Neural progenitor cell (in vitro differentiated cells): ENCODE measurements at regions not wholly inside any gene's neighbourhood (a gene's known extent, or its start where the extent isn't known, plus 50 kb on each side); places are given as distances from the start of the nearest gene placed in this dataset.

Source experiments
- DNase-seq: peaks from one replicate; pipeline ENCODE4 v3.0.0-alpha.2; 2016; ENCODE audit warnings: low spot score
- H2AFZ ChIP-seq: fragments of 200-600 bp; sonication (generic); replicated peaks from 2 replicates; pipeline ENCODE4 v1.6.1; 2016; ENCODE audit warnings: antibody characterized with exemption
- H3F3A ChIP-seq: fragments of 200-600 bp; sonication (generic); 2 replicates; pipeline ENCODE4 v1.6.1; 2016; ENCODE audit warnings: antibody characterized with exemption, low read depth
- H3K27ac ChIP-seq: fragments of 200-600 bp; sonication (generic); 2 replicates; pipeline ENCODE4 v1.5.1; 2016; ENCODE audit warnings: mild to moderate bottlenecking
- H3K27me3 ChIP-seq: fragments of 200-600 bp; sonication (generic); 2 replicates; pipeline ENCODE4 v1.6.1; 2016; ENCODE audit warnings: mild to moderate bottlenecking, moderate library complexity
- H3K36me3 ChIP-seq: fragments of 200-600 bp; sonication (generic); 2 replicates; pipeline ENCODE4 v1.5.1; 2016
- H3K4me1 ChIP-seq: fragments of 200-600 bp; sonication (generic); 2 replicates; pipeline ENCODE4 v1.6.1; 2016; ENCODE audit warnings: mixed run types
- H3K4me2 ChIP-seq: fragments of 200-600 bp; sonication (generic); 2 replicates; pipeline ENCODE4 v1.6.1; 2016
- H3K4me3 ChIP-seq: fragments of 200-600 bp; sonication (generic); 2 replicates; pipeline ENCODE4 v1.5.1; 2016
- H3K79me2 ChIP-seq: fragments of 200-600 bp; sonication (generic); 2 replicates; pipeline ENCODE4 v1.6.1; 2016; ENCODE audit warnings: low read depth
- H3K9ac ChIP-seq: fragments of 200-600 bp; sonication (generic); 2 replicates; pipeline ENCODE4 v1.6.1; 2016
- H3K9me3 ChIP-seq: fragments of 200-600 bp; sonication (generic); 2 replicates; pipeline ENCODE4 v1.5.1; 2016; ENCODE audit warnings: low read depth
- H4K20me1 ChIP-seq: fragments of 200-600 bp; sonication (generic); 2 replicates; pipeline ENCODE4 v1.6.1; 2016; ENCODE audit warnings: low read depth
- H3K27ac Mint-ChIP-seq: 3 replicates; pipeline ENCODE4 v1.8.0; 2021; ENCODE audit warnings: mixed read lengths
- H3K27me3 Mint-ChIP-seq: 2 replicates; pipeline ENCODE4 v1.8.0; 2022; ENCODE audit warnings: low read depth, mild to moderate bottlenecking, inconsistent platforms, moderate library complexity, mixed read lengths; ENCODE audit not compliant: insufficient read depth
- H3K36me3 Mint-ChIP-seq: 3 replicates; pipeline ENCODE4 v1.8.0; 2021; ENCODE audit warnings: mixed read lengths
- H3K4me1 Mint-ChIP-seq: 3 replicates; pipeline ENCODE4 v1.8.0; 2021; ENCODE audit warnings: mixed read lengths
- H3K4me3 Mint-ChIP-seq: 3 replicates; pipeline ENCODE4 v1.8.0; 2021; ENCODE audit warnings: mild to moderate bottlenecking, moderate library complexity, mixed read lengths
- H3K9me3 Mint-ChIP-seq: 3 replicates; pipeline ENCODE4 v1.8.0; 2020; ENCODE audit warnings: mixed read lengths
- CTCF ChIP-seq: fragments of 200-600 bp; sonication (generic); IDR thresholded peaks from 2 replicates; pipeline ENCODE4 v1.5.1; 2017; ENCODE audit warnings: antibody characterized with exemption, mild to moderate bottlenecking
- EZH2 ChIP-seq: fragments of 200-600 bp; sonication (generic); IDR thresholded peaks from 2 replicates; pipeline ENCODE4 v1.6.1; 2017; ENCODE audit warnings: antibody characterized with exemption, mild to moderate bottlenecking, moderate library complexity
- EZH2phosphoT487 ChIP-seq: fragments of 200-600 bp; sonication (generic); IDR thresholded peaks from 2 replicates; pipeline ENCODE4 v1.6.1; 2017; ENCODE audit warnings: antibody characterized with exemption

DNA sequence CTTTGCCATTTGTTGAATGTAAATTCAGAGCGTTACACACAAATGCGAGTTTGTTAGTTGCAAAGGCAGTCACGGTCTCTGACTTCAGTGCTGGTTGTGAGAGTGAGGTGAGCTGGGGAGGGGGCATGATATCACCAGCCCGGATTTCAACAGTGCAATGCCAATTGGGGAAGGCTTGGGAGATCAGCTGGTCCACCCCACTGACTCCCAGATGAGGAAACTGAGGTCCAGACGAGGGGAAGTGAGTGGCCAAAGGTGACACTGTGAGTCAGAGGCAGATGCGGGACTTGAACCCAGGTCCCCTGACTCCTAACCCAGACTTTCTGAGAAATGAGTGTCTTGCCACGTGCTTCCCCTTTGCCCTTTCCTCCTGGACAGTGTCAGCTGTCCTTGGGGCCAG, 62.1 kb downstream of the CEBPB start:
- Mint-ChIP-seq H3K4me1 (no peaks in the 10 kb centered on the region), H3K27ac (peak overlapping the region; percentile 47), H3K9me3 (no peaks in the 10 kb centered on the region), H3K36me3 (no peaks in the 10 kb centered on the region), H3K27me3 (peaks cover 12% of the 10 kb centered on the region), H3K4me3 (no peak overlapping the region)
- H3K79me2 ChIP-seq: no peaks in the 10 kb centered on the region
- H3K9me3 ChIP-seq: no peaks in the 10 kb centered on the region
- no peaks in the 10 kb centered on the region for H3K4me1 ChIP-seq
- H3K27me3 ChIP-seq: no peaks in the 10 kb centered on the region
- no peak overlapping the region for H3K27ac ChIP-seq
- no peaks in the 10 kb centered on the region for H3K36me3 ChIP-seq
- H4K20me1 ChIP-seq: no peaks in the 10 kb centered on the region
- no peak overlapping the region for H2AFZ ChIP-seq
- H3F3A ChIP-seq: no peaks in the 10 kb centered on the region
- no peak for TF ChIP-seq EZH2
- no peak for TF ChIP-seq CTCF
- TF ChIP-seq EZH2phosphoT487: no peak
- no peak overlapping the region for H3K4me3 ChIP-seq
- DNase-seq: no peak
- H3K4me2 ChIP-seq: no peak overlapping the region
- H3K9ac ChIP-seq: no peak overlapping the region

DNA sequence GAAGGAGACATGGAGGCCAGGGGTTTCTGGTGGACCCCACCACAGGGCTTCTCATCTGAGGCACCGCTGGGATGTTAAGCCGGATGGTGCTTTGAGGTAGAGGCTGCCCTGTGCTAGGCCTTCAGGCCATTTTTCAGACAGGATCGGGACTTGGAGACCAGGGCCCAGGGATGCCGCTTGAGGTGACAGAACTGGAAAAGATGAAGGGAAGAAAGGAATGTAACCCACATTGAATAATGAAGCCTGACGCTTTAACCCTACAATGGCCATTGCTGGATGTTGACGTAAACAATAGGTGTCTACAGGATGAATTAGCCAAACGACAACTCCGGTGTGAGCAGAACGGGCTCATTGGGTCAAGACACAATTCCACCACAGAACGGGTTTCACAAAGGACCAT, 62.5 kb downstream of the CEBPB start:
- no peak overlapping the region for H3K4me3 Mint-ChIP-seq
- H2AFZ ChIP-seq: no peak overlapping the region
- TF ChIP-seq CTCF: no peak
- no peak for TF ChIP-seq EZH2

DNA sequence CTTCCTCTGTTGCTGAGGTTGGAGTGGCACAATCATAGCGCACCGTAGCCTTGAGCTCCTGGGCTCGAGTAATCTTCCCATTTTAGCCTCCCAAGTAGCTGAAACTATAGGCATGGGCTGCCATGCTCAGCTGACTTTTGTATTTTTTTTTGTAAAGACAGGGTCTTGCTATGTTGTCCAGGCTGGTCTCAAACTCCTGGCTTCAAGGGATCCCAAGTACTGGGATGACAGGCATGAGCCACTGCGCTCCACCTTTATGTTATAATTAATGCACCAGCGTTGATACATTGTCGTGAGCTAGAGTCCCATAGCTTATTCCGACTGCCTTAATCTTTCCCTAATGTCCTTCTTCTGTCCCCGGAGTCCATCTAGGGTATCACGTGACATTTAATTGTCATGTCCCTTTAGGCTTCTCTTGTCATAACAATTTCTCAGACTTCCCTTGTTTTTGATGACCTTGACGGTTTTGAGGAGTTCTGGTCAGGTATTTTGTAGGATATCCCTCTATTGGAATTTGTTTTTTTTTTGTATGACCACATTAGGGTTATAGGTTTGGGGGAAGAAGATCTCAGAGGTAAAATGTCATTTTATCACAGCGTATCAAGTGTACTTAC, 63.9 kb downstream of the CEBPB start:
- DNase-seq: no peak
- no peaks in the 10 kb centered on the region for H3K9me3 Mint-ChIP-seq
- no peak overlapping the region for H3K27ac ChIP-seq
- no peak overlapping the region for H3K4me3 ChIP-seq
- no peaks in the 10 kb centered on the region for H3K9me3 ChIP-seq
- H3K4me1 Mint-ChIP-seq: peaks cover 3% of the 10 kb centered on the region
- H2AFZ ChIP-seq: no peak overlapping the region
- no peak overlapping the region for H3K4me3 Mint-ChIP-seq
- no peaks in the 10 kb centered on the region for H3F3A ChIP-seq
- H3K27ac Mint-ChIP-seq: no peak overlapping the region
- H3K36me3 ChIP-seq: no peaks in the 10 kb centered on the region
- H3K27me3 Mint-ChIP-seq: peaks cover 17% of the 10 kb centered on the region
- H3K27me3 ChIP-seq: no peaks in the 10 kb centered on the region
- H3K4me1 ChIP-seq: no peaks in the 10 kb centered on the region
- no peaks in the 10 kb centered on the region for H3K79me2 ChIP-seq
- no peak overlapping the region for H3K4me2 ChIP-seq
- no peaks in the 10 kb centered on the region for H4K20me1 ChIP-seq
- H3K36me3 Mint-ChIP-seq: no peaks in the 10 kb centered on the region
- H3K9ac ChIP-seq: no peak overlapping the region
- TF ChIP-seq EZH2 (no peak), CTCF (no peak), EZH2phosphoT487 (no peak)

More for the DNA sequence above, 62.5 kb downstream of the CEBPB start:
- Histone ChIP-seq H3K79me2 (no peaks in the 10 kb centered on the region), H3K4me3 (no peak overlapping the region), H3K4me1 (no peaks in the 10 kb centered on the region), H3K9me3 (no peaks in the 10 kb centered on the region), H4K20me1 (no peaks in the 10 kb centered on the region), H3K4me2 (no peak overlapping the region), H3F3A (no peaks in the 10 kb centered on the region), H3K9ac (no peak overlapping the region), H3K36me3 (no peaks in the 10 kb centered on the region), H3K27me3 (no peaks in the 10 kb centered on the region), H3K27ac (no peak overlapping the region)
- Mint-ChIP-seq H3K4me1 (peaks cover 1% of the 10 kb centered on the region), H3K27me3 (peaks cover 13% of the 10 kb centered on the region), H3K36me3 (no peaks in the 10 kb centered on the region), H3K27ac (no peak overlapping the region), H3K9me3 (no peaks in the 10 kb centered on the region)
- no peak for DNase-seq
